ENCODE measurements at regions not wholly inside any gene's neighbourhood (a gene's known extent, or its start where the extent isn't known, plus 50 kb on each side); places are given as distances from the start of the nearest gene placed in this dataset.
"Not testable (repeated sequence)": the region's sequence is repeated elsewhere in the genome, so short reads cannot be mapped to it uniquely, and the experiment has no call there.

DNA sequence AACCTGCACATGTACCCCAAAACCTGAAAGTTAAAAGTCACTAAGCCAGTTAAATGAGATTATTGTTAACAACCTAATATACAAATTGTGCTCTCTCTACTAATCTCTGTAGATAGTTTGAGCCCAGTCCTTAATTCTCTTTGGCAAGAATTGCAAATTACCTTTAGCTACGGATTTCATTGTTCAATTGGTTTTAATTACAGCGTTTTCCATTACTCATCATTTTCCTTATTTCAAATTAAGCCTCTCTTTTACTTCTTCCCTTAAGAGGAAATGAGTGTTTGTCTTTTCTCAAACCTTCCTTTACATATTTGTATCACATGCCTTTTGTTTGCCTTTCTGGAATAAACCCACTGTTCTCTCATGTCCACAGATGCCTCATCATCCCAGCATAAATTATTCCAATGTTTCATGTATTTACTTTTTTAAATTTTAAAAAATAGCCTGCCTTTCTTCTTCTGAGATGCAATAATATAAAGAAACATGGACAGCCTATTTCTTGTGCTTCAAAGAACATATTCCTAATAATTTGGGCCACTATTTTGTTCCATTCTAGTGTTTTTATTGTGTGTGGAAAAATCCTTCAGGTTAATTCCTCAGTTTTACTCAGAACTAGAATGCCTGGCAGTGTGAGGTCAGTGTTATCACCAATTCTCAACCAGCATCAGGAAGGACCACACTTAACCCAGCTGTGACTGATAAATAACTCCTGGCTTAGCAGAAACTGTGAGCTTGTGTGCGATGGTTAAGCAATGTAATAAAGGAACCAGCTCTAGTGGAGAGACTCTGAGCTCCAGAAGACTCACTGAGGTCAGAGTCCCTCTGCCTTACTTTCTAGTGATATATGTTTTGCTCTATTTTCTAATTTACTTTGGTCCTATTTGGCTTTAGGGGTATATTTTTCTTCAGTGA, 600.5 kb downstream of the LTN1 start:
- TF ChIP-seq, protein P1, sequence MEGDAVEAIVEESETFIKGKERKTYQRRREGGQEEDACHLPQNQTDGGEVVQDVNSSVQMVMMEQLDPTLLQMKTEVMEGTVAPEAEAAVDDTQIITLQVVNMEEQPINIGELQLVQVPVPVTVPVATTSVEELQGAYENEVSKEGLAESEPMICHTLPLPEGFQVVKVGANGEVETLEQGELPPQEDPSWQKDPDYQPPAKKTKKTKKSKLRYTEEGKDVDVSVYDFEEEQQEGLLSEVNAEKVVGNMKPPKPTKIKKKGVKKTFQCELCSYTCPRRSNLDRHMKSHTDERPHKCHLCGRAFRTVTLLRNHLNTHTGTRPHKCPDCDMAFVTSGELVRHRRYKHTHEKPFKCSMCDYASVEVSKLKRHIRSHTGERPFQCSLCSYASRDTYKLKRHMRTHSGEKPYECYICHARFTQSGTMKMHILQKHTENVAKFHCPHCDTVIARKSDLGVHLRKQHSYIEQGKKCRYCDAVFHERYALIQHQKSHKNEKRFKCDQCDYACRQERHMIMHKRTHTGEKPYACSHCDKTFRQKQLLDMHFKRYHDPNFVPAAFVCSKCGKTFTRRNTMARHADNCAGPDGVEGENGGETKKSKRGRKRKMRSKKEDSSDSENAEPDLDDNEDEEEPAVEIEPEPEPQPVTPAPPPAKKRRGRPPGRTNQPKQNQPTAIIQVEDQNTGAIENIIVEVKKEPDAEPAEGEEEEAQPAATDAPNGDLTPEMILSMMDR (IDR thresholded peaks at IDR 0.05; ENCODE audit: borderline replicate concordance, control extremely low read depth, extremely low read depth, insufficient read depth, missing control alignments): no peak
- no peak for DNase-seq (ENCODE audit: low spot score)
- in situ Hi-C loops (cut with MboI; ENCODE audit: low sequenced_read_pairs, unreplicated experiment): no loop called here

DNA sequence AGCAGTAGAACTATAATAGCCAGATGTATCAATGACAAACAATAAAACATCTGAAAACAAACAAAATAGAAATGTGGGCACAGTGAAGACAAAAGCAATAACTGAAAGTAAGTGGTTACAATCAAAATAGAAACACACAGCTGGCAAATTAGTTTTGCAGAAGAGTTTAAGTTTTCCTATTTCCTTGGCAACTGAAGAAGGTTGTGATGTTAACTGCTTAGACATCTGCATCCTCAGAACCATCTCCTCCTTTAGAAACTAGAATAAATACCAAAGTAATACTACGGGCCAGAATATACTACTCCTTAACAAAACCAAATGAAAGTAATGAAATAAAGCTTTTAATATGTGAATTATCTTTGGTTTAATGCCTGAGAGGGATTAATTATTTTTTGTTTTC, 605.5 kb downstream of the LTN1 start:
- TF ChIP-seq, protein P1 (IDR thresholded peaks at IDR 0.05; ENCODE audit: borderline replicate concordance, control extremely low read depth, extremely low read depth, insufficient read depth, missing control alignments): no peak
- no peak for DNase-seq (ENCODE audit: low spot score)
- in situ Hi-C loops (cut with MboI; ENCODE audit: low sequenced_read_pairs, unreplicated experiment): loop anchor here (10.0 kb wide), 1 partner anchor 62 kb away; no protein-coding TSS in a partner anchor

DNA sequence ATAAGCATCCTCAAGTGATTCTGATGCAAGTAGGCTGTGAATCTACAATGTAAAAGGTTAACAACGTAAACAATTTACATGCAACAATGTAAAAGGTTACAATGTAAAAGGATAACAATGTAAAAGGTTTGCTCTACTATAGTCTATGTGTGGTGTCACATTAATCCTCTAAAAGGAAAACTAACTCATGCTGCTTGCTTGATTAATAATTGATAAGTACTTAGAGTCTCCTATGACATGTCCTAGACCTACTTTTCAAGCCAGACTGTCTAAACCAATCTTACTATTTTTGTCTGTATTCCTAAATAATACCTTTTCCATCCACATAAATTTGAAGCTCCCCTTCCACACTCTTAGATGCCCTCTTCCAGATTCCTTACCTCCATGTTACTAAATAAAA, 606.8 kb downstream of the LTN1 start:
- TF ChIP-seq, protein P1 (IDR thresholded peaks at IDR 0.05; ENCODE audit: borderline replicate concordance, control extremely low read depth, extremely low read depth, insufficient read depth, missing control alignments): no peak
- DNase-seq (ENCODE audit: low spot score): no peak
- in situ Hi-C loops (cut with MboI; ENCODE audit: low sequenced_read_pairs, unreplicated experiment): loop anchor here (10.0 kb wide), 1 partner anchor 61 kb away; no protein-coding TSS in a partner anchor

DNA sequence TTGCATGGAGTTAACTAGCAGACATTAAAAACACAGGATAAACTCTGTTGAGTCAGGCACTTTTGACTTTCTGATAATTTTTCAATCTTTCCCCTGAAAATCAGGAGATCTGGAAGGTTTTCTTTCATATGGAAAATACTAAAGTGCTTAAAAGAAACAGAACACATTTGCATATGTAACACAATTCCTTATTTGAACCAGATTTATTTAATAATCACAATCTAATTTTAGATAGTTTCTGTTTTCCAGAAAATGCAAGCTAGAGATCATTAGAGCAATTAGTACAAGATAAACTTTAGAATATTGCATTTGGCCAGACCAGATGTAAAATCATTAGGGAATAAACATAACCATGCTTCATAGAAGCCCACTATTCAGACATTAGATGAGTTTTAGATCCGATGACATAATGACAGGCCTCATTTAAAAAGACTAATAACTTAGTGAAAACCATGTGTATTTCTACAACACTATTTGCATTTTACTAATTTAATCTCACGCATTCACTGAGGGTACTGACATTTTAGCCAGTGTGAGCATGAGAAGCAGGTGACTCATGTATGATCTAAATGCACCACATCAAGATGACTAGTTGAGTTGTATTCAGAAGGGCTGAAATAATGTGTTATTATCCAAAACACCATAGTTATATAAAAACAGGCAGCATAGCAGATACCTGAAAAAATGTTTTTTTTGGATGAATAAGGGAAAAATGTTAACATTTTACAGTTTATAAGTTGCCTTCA, 611.5 kb downstream of the LTN1 start:
- in situ Hi-C loops (cut with MboI; ENCODE audit: low sequenced_read_pairs, unreplicated experiment): loop anchor here (10.0 kb wide), 1 partner anchor 56 kb away; no protein-coding TSS in a partner anchor
- not testable (repeated sequence) for DNase-seq (ENCODE audit: low spot score)

DNA sequence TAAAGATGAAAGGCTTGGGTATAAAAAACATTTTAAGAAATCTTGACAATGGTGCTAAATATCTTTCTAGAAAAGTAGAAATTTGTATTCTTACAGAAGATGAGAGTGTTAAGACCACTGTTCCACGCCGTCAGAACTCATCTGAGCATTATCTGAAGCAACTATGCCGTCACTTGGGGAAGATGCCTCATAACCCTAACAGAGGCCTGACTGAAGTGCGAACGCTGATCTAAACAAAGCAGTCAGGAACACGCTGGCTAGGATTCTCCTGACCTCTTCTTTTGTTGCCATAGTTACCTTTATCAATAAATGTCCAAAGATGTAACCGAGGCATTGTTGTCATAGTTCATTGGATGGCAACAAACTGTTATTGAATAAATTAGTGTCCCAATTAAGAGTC, 612.4 kb downstream of the LTN1 start:
- in situ Hi-C loops (cut with MboI; ENCODE audit: low sequenced_read_pairs, unreplicated experiment): loop anchor here (10.0 kb wide), 1 partner anchor 55 kb away; no protein-coding TSS in a partner anchor
- TF ChIP-seq, protein P1 (IDR thresholded peaks at IDR 0.05; ENCODE audit: borderline replicate concordance, control extremely low read depth, extremely low read depth, insufficient read depth, missing control alignments): no peak
- no peak for DNase-seq (ENCODE audit: low spot score)

DNA sequence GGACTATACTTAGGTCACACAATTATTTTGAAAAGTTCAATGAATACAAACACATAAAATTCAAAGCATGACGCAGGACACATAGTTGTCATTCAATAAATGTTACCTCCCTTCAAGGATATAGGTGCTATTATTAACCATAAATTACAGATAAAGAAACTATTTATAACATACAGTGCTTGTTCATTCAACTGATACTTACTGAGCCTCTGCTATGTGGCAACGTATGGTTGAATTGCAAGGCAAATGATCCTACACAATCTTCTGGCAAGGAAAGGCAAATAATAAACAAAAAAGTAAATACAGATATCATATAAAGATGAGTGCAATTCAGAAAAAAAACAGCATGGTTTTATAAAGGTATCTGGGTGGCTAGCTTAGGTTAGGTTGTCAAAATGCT, 614.7 kb downstream of the LTN1 start:
- in situ Hi-C loops (cut with MboI; ENCODE audit: low sequenced_read_pairs, unreplicated experiment): no loop called here
- TF ChIP-seq, protein P1 (IDR thresholded peaks at IDR 0.05; ENCODE audit: borderline replicate concordance, control extremely low read depth, extremely low read depth, insufficient read depth, missing control alignments): no peak
- no peak for DNase-seq (ENCODE audit: low spot score)
